Cardiac muscle cell (in vitro differentiated cells and primary cell): ENCODE measurements at regions not wholly inside any gene's neighbourhood (a gene's known extent, or its start where the extent isn't known, plus 50 kb on each side); places are given as distances from the start of the nearest gene placed in this dataset.

ENCODE experiments used
- DNase-seq, 2 donors: peaks; one replicate each; pipeline versions ENCODE4 v3.0.0 to v3.0.0-alpha.2; 2010 to 2017; ENCODE audit warnings: low read depth in 1 of 2, low spot score in 1 of 2
- H3K27ac ChIP-seq: fragments of 200-600 bp; sonication (generic); 2 replicates; pipeline ENCODE4 v1.5.1; 2016
- H3K27me3 ChIP-seq: fragments of 200-600 bp; sonication (generic); 2 replicates; pipeline ENCODE4 v1.6.0; 2016; ENCODE audit warnings: control low read depth
- H3K36me3 ChIP-seq: fragments of 200-600 bp; sonication (generic); 2 replicates; pipeline ENCODE4 v1.5.1; 2016; ENCODE audit warnings: control low read depth
- H3K4me1 ChIP-seq: fragments of 200-600 bp; sonication (generic); 2 replicates; pipeline ENCODE4 v1.8.1; 2017; ENCODE audit warnings: low read depth, mild to moderate bottlenecking, mixed run types
- H3K4me3 ChIP-seq: fragments of 200-600 bp; sonication (generic); 2 replicates; pipeline ENCODE4 v1.5.1; 2016; ENCODE audit warnings: mild to moderate bottlenecking
- H3K9me3 ChIP-seq: fragments of 200-600 bp; sonication (generic); 2 replicates; pipeline ENCODE4 v1.5.1; 2017; ENCODE audit warnings: low read depth, mild to moderate bottlenecking, control low read depth
- TF ChIP-seq, protein P1 (sequence below): IDR thresholded peaks from 2 replicates; pipeline ENCODE4 v1.5.1; 2012; ENCODE audit warnings: low read depth, mild to moderate bottlenecking, low read length

DNA sequence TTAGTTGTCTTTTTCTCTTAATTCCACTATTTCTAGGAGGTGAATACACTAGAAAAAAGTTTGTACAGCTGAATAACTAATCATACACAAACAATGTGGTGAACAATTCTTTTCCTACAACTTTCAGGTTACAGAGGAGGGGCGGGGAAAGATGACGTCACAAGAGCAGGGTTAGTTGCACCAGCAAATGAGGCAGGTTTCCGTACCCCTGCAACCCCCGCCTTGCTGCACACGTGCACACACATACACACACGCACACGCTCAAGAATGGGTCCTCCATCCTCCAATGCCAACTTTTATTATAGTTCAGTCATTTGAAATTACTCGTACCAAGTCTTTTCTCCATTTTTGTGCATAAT lies 122.8 kb downstream of the ARL4C start:
- Histone ChIP-seq H3K27ac (no peak overlapping the region), H3K27me3 (no peaks in the 10 kb centered on the region), H3K36me3 (no peaks in the 10 kb centered on the region), H3K4me3 (no peak overlapping the region), H3K4me1 (no peaks in the 10 kb centered on the region), H3K9me3 (no peaks in the 10 kb centered on the region)
- DNase-seq, result no peak
- TF ChIP-seq, protein P1, sequence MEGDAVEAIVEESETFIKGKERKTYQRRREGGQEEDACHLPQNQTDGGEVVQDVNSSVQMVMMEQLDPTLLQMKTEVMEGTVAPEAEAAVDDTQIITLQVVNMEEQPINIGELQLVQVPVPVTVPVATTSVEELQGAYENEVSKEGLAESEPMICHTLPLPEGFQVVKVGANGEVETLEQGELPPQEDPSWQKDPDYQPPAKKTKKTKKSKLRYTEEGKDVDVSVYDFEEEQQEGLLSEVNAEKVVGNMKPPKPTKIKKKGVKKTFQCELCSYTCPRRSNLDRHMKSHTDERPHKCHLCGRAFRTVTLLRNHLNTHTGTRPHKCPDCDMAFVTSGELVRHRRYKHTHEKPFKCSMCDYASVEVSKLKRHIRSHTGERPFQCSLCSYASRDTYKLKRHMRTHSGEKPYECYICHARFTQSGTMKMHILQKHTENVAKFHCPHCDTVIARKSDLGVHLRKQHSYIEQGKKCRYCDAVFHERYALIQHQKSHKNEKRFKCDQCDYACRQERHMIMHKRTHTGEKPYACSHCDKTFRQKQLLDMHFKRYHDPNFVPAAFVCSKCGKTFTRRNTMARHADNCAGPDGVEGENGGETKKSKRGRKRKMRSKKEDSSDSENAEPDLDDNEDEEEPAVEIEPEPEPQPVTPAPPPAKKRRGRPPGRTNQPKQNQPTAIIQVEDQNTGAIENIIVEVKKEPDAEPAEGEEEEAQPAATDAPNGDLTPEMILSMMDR, result no peak

DNA sequence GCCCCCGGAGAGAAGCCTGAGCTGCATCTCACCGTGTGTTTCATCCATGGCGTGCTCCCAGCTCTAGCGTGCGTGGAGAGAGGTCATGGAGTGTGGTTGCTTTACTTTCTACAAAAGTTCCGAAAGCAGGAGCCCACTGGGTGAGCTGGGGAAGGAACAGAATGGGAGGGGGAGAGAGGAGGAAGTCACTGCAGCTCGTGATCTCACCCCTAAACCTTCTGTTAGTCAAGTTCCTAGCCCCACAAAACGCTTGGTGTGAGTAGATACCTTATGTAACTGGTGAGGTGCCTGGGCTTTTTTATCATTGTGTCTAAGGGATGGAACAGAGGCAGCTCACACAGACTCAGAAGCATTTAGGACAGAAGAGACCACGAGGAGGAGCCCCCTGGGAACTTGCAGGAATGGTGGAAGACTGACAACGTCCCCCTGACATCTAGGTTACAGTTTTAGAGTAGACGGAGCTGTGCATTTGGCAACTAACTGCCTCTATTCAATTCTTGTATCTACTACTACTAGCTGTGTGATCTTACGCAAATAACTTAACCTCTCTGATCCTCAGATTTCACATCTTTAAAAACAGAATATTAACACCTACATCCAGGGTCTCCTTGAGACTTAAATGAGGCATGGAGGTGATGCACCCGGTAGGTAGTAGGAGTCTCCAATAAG lies 123.3 kb downstream of the ARL4C start:
- H3K4me3 ChIP-seq, result no peak overlapping the region
- H3K36me3 ChIP-seq, result no peaks in the 10 kb centered on the region
- no peak overlapping the region for H3K27ac ChIP-seq
- DNase-seq, result no peak
- H3K27me3 ChIP-seq, result no peaks in the 10 kb centered on the region
- TF ChIP-seq, protein P1, result no peak
- no peaks in the 10 kb centered on the region for H3K9me3 ChIP-seq
- no peaks in the 10 kb centered on the region for H3K4me1 ChIP-seq

DNA sequence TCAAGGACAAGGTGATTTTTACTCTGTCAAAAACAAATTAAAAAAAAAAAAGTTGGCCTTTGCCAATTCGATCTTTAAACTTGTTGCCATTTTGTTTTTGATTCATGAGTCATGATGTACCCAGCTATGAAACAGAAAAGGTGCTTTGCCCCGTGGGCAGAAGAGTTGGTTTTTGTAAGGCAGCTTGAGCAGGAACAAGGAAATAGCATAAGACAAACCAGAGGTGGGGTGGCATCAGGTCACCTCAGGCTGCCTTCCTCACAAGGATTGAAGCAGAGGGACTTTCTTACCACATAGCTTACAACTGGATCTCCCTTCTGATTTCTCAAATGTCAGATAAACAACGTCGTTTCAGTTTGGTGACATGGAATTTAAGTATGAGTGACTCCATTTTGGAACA lies 123.8 kb downstream of the ARL4C start:
- no peaks in the 10 kb centered on the region for H3K36me3 ChIP-seq
- no peaks in the 10 kb centered on the region for H3K4me1 ChIP-seq
- no peak overlapping the region for H3K4me3 ChIP-seq
- no peak overlapping the region for H3K27ac ChIP-seq
- DNase-seq, result no peak
- no peaks in the 10 kb centered on the region for H3K9me3 ChIP-seq
- no peaks in the 10 kb centered on the region for H3K27me3 ChIP-seq
- TF ChIP-seq, protein P1, result no peak

DNA sequence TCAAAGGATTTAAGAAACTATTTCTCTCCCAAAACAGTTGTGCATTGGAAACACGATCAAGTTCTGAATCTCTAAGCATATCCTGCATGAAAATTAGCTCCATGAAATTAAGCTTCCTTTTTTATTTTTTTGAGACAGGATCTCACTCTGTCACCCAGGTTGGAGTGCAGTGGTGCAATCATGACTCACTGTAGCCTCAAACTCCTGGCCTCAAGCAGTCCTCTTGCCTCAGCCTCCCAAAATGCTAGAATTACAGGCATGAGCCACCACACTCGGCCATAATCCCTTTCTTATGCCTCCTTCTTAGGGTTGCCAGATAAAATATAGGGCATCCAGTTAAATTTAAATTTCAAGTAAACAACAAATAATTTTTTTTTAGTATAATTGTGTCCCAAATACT lies 124.4 kb downstream of the ARL4C start:
- Histone ChIP-seq H3K4me1 (no peaks in the 10 kb centered on the region), H3K27ac (no peak overlapping the region), H3K9me3 (no peaks in the 10 kb centered on the region), H3K4me3 (no peak overlapping the region), H3K27me3 (no peaks in the 10 kb centered on the region), H3K36me3 (no peaks in the 10 kb centered on the region)
- no peak for DNase-seq
- TF ChIP-seq, protein P1, result no peak

DNA sequence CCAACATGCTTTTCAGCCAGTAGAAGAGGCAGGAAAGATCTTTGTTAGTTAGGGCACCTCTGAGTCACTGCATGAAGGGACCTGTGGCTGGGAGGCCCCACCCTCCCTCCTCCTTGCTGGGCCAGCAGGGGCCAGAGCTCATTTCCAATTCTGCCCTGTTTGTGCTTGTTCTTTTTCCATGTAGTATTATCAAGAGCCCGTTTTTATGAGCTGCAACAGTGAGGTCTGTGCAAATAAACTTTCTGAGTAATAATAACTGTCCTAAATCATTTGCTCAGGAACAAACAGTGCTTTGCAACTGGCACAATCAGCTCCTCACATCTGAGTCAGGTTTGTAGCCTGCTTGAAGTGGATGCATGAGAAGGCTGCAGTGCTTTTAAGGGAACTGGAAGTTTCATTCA lies 128.0 kb downstream of the ARL4C start:
- Histone ChIP-seq H3K4me1 (no peaks in the 10 kb centered on the region), H3K27me3 (no peaks in the 10 kb centered on the region), H3K27ac (no peak overlapping the region), H3K36me3 (no peaks in the 10 kb centered on the region), H3K9me3 (no peaks in the 10 kb centered on the region), H3K4me3 (no peak overlapping the region)
- TF ChIP-seq, protein P1, result no peak
- no peak for DNase-seq
